Liver (tissue), 8 donors: ENCODE measurements at regions not wholly inside any gene's neighbourhood (a gene's known extent, or its start where the extent isn't known, plus 50 kb on each side); places are given as distances from the start of the nearest gene placed in this dataset.

Source experiments
- DNase-seq: peaks from one replicate; pipeline ENCODE4 v3.0.0-alpha.2; 2017; ENCODE audit warnings: low spot score
- H3K27ac ChIP-seq, 2 donors: one replicate each; pipeline ENCODE4 v1.7.0; 2013; ENCODE audit warnings: inconsistent platforms in 2 of 2, low read length in 2 of 2, control low read depth in 1 of 2, low read depth in 1 of 2, mild to moderate bottlenecking in 1 of 2
- H3K27me3 ChIP-seq, 4 donors: one replicate each; pipeline versions ENCODE4 v1.6.1 to v1.7.0; 2013; ENCODE audit warnings: low read length in 3 of 4, inconsistent platforms in 1 of 4, mild to moderate bottlenecking in 1 of 4, moderate library complexity in 1 of 4; ENCODE audit not compliant: control insufficient read depth in 4 of 4, insufficient read depth in 4 of 4
- H3K36me3 ChIP-seq, 4 donors: one replicate each; pipeline versions ENCODE4 v1.6.1 to v1.7.0; 2013; ENCODE audit warnings: low read length in 3 of 4, mild to moderate bottlenecking in 3 of 4, low read depth in 1 of 4, moderate library complexity in 1 of 4; ENCODE audit not compliant: control insufficient read depth in 4 of 4, insufficient read depth in 3 of 4
- H3K4me1 ChIP-seq, 4 donors: one replicate each; pipeline versions ENCODE4 v1.6.1 to v1.7.0; 2013; ENCODE audit warnings: low read length in 3 of 4, mild to moderate bottlenecking in 3 of 4, moderate library complexity in 1 of 4; ENCODE audit not compliant: control insufficient read depth in 4 of 4, insufficient read depth in 4 of 4
- H3K4me3 ChIP-seq, 3 donors: one replicate each; pipeline versions ENCODE4 v1.6.1 to v1.7.0; 2013; ENCODE audit warnings: low read length in 3 of 3, control low read depth in 1 of 3, low read depth in 1 of 3, mild to moderate bottlenecking in 1 of 3
- H3K9ac ChIP-seq, 2 donors: one replicate each; pipeline ENCODE4 v1.7.0; 2013; ENCODE audit warnings: low read length in 2 of 2, mild to moderate bottlenecking in 2 of 2, moderate library complexity in 2 of 2, control low read depth in 1 of 2, low read depth in 1 of 2
- H3K9me3 ChIP-seq, 4 donors: one replicate each; pipeline versions ENCODE4 v1.6.1 to v1.7.0; 2013; ENCODE audit warnings: low read length in 3 of 4; ENCODE audit not compliant: control insufficient read depth in 4 of 4
- EGR1 ChIP-seq, 2 donors: IDR thresholded peaks; 2 replicates each; pipeline ENCODE4 v1.6.1; 2016 to 2018; ENCODE audit warnings: antibody characterized with exemption in 2 of 2, low read depth in 2 of 2
- FOXA1 ChIP-seq: IDR thresholded peaks from 2 replicates; pipeline ENCODE4 v1.6.1; 2016; ENCODE audit warnings: antibody characterized with exemption
- FOXA2 ChIP-seq: IDR thresholded peaks from 2 replicates; pipeline ENCODE4 v1.6.1; 2016; ENCODE audit warnings: antibody characterized with exemption
- GABPA ChIP-seq, 2 donors: IDR thresholded peaks in 1 of 2; conservative IDR thresholded peaks in 1 of 2; 2 replicates each; pipeline ENCODE4 v1.6.1; 2016; ENCODE audit warnings: antibody characterized with exemption in 2 of 2, mild to moderate bottlenecking in 1 of 2, moderate library complexity in 1 of 2
- HNF4A ChIP-seq, 2 donors: conservative IDR thresholded peaks; 2 replicates each; pipeline ENCODE4 v1.6.1; 2016; ENCODE audit warnings: antibody characterized with exemption in 2 of 2, mild to moderate bottlenecking in 2 of 2
- HNF4G ChIP-seq: IDR thresholded peaks from 2 replicates; pipeline ENCODE4 v1.6.1; 2016; ENCODE audit warnings: antibody characterized with exemption
- JUND ChIP-seq, 2 donors: IDR thresholded peaks; 2 replicates each; pipeline ENCODE4 v1.6.1; 2016; ENCODE audit warnings: antibody characterized with exemption in 2 of 2
- NR2F2 ChIP-seq: IDR thresholded peaks from 2 replicates; pipeline ENCODE4 v1.6.1; 2016; ENCODE audit warnings: antibody characterized with exemption
- RAD21 ChIP-seq, 2 donors: IDR thresholded peaks; 2 replicates each; pipeline ENCODE4 v1.6.1; 2016; ENCODE audit warnings: antibody characterized with exemption in 2 of 2, mild to moderate bottlenecking in 2 of 2
- RXRA ChIP-seq, 2 donors: IDR thresholded peaks; 2 replicates each; pipeline ENCODE4 v1.6.1; 2017 to 2018; ENCODE audit warnings: antibody characterized with exemption in 2 of 2, mild to moderate bottlenecking in 1 of 2
- SP1 ChIP-seq: IDR thresholded peaks from 2 replicates; pipeline ENCODE4 v1.6.1; 2018; ENCODE audit warnings: antibody characterized with exemption, mild to moderate bottlenecking
- TAF1 ChIP-seq: conservative IDR thresholded peaks from 2 replicates; pipeline ENCODE4 v1.6.1; 2016; ENCODE audit warnings: antibody characterized with exemption, mild to moderate bottlenecking
- YY1 ChIP-seq: IDR thresholded peaks from 2 replicates; pipeline ENCODE4 v1.6.1; 2016; ENCODE audit warnings: antibody characterized with exemption, mild to moderate bottlenecking
- WGBS: extraction: QIAGEN DNeasy Blood & Tissue Kit; methylation state at CpG from one replicate; pipeline ENCODE4 v1.1.7; 2013; 5-methylcytosine and 5-hydroxymethylcytosine counted together
- TF ChIP-seq, protein P1 (sequence below): IDR thresholded peaks from 2 replicates; pipeline ENCODE4 v1.6.1; 2016; ENCODE audit warnings: antibody characterized with exemption
- TF ChIP-seq, protein P2 (sequence below): IDR thresholded peaks from 2 replicates; pipeline ENCODE4 v1.6.1; 2016; ENCODE audit warnings: antibody characterized with exemption, mild to moderate bottlenecking
- TF ChIP-seq, protein P3 (sequence below): IDR thresholded peaks from 2 replicates; pipeline ENCODE4 v1.6.1; 2016; ENCODE audit warnings: antibody characterized with exemption
- TF ChIP-seq, protein P4 (sequence below): IDR thresholded peaks from 2 replicates; pipeline ENCODE4 v1.6.1; 2016; ENCODE audit warnings: antibody characterized with exemption
- TF ChIP-seq, protein P5 (sequence below): fragments of 150-350 bp; IDR thresholded peaks from 2 replicates; pipeline ENCODE4 v1.5.1; 2017; ENCODE audit warnings: improper control_type of control experiment, low read depth, low read length; ENCODE audit not compliant: missing input control
- donor health status: healthy.
- donor health status: healthy.
- donor health status: healthy.
- donor health status: healthy.
- donor health status: healthy.

DNA sequence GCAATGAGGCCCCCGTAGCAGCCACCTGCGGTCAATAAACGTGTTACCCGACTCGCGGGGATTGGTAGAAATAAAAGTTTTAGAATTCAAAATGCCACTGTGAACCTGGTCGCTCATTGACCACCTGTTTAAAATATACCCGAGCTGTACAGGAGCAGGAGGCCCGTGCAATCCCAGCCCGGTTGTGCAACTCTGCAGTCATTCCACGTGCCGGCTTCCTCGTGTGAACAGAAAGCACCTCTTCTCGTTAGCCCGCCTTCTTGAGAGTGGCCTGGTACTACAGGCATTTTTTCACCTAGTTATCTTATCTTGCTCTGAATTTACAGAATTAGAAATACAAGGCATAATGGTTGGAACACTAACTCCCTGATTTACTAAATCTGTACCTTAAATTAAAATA is 660.7 kb downstream of the GALR1 start:
- no peak overlapping the region for H3K4me3 ChIP-seq
- WGBS = 85% methylated on average over 15 of the region's 15 CpGs
- H3K36me3 ChIP-seq = no peaks in the 10 kb centered on the region
- DNase-seq = no peak
- no peaks in the 10 kb centered on the region for H3K9me3 ChIP-seq
- no peak overlapping the region for H3K9ac ChIP-seq
- H3K27me3 ChIP-seq = peaks cover 0 to 4% (median 0%) of the 10 kb centered on the region in 4 donors
- no peak overlapping the region for H3K27ac ChIP-seq
- TF ChIP-seq SP1 = no peak
- TF ChIP-seq FOXA1 = no peak
- no peak for TF ChIP-seq RXRA (IDR thresholded peaks at IDR 0.05)
- TF ChIP-seq YY1 = no peak
- TF ChIP-seq HNF4A (conservative IDR thresholded peaks at IDR 0.05) = no peak
- TF ChIP-seq, protein P1, sequence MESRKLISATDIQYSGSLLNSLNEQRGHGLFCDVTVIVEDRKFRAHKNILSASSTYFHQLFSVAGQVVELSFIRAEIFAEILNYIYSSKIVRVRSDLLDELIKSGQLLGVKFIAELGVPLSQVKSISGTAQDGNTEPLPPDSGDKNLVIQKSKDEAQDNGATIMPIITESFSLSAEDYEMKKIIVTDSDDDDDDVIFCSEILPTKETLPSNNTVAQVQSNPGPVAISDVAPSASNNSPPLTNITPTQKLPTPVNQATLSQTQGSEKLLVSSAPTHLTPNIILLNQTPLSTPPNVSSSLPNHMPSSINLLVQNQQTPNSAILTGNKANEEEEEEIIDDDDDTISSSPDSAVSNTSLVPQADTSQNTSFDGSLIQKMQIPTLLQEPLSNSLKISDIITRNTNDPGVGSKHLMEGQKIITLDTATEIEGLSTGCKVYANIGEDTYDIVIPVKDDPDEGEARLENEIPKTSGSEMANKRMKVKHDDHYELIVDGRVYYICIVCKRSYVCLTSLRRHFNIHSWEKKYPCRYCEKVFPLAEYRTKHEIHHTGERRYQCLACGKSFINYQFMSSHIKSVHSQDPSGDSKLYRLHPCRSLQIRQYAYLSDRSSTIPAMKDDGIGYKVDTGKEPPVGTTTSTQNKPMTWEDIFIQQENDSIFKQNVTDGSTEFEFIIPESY = no peak
- no peak for TF ChIP-seq RAD21 (IDR thresholded peaks at IDR 0.05)
- TF ChIP-seq HNF4G = no peak
- TF ChIP-seq TAF1 = no peak
- TF ChIP-seq, protein P2, sequence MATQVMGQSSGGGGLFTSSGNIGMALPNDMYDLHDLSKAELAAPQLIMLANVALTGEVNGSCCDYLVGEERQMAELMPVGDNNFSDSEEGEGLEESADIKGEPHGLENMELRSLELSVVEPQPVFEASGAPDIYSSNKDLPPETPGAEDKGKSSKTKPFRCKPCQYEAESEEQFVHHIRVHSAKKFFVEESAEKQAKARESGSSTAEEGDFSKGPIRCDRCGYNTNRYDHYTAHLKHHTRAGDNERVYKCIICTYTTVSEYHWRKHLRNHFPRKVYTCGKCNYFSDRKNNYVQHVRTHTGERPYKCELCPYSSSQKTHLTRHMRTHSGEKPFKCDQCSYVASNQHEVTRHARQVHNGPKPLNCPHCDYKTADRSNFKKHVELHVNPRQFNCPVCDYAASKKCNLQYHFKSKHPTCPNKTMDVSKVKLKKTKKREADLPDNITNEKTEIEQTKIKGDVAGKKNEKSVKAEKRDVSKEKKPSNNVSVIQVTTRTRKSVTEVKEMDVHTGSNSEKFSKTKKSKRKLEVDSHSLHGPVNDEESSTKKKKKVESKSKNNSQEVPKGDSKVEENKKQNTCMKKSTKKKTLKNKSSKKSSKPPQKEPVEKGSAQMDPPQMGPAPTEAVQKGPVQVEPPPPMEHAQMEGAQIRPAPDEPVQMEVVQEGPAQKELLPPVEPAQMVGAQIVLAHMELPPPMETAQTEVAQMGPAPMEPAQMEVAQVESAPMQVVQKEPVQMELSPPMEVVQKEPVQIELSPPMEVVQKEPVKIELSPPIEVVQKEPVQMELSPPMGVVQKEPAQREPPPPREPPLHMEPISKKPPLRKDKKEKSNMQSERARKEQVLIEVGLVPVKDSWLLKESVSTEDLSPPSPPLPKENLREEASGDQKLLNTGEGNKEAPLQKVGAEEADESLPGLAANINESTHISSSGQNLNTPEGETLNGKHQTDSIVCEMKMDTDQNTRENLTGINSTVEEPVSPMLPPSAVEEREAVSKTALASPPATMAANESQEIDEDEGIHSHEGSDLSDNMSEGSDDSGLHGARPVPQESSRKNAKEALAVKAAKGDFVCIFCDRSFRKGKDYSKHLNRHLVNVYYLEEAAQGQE = no peak
- no peak for TF ChIP-seq GABPA (IDR thresholded peaks at IDR 0.05 in 1 of 2, conservative IDR thresholded peaks at IDR 0.05 in 1 of 2)
- TF ChIP-seq FOXA2 = no peak
- TF ChIP-seq EGR1 (IDR thresholded peaks at IDR 0.05; ENCODE audit: low read depth in 2 of 2) = no peak
- TF ChIP-seq, protein P3, sequence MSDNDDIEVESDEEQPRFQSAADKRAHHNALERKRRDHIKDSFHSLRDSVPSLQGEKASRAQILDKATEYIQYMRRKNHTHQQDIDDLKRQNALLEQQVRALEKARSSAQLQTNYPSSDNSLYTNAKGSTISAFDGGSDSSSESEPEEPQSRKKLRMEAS = no peak
- TF ChIP-seq, protein P4, sequence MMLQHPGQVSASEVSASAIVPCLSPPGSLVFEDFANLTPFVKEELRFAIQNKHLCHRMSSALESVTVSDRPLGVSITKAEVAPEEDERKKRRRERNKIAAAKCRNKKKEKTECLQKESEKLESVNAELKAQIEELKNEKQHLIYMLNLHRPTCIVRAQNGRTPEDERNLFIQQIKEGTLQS = no peak
- TF ChIP-seq JUND (IDR thresholded peaks at IDR 0.05) = no peak
- no peaks in the 10 kb centered on the region for H3K4me1 ChIP-seq

DNA sequence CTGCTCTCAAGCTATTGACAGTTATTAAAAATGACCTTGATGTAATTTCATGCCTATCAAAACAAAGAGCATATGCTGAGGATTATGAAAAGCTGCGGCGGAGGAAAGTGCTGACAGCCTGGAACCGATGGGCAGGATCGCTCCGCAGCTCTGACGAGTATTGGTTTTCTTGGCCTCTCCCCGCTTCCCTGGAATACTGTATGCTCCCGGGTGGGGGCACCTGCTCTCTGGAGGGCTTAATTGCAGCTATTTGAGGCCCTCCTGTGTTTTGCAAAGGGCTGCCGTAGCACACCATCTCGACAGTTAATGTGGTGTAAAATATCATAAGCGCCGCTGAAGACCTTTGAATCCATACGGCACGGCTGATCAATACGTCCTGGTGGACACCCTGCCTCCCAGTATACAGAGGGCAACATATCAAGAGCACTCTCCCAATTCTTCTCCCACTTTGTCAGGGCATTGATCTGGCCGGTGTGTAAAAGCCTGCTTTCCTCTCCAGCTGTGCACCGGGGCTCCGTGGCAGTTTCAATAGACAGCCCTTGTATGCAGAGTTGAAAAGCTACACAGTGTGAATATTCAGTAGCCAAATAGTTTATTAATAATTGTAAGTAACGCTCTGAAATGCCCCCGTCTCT is 662.4 kb downstream of the GALR1 start:
- Histone ChIP-seq H3K4me3 (no peak overlapping the region), H3K27ac (no peak overlapping the region), H3K9me3 (no peaks in the 10 kb centered on the region), H3K27me3 (peaks cover 0 to 4% (median 0%) of the 10 kb centered on the region in 4 donors), H3K4me1 (no peaks in the 10 kb centered on the region), H3K36me3 (no peaks in the 10 kb centered on the region), H3K9ac (no peak overlapping the region)
- DNase-seq = no peak
- TF ChIP-seq JUND (IDR thresholded peaks at IDR 0.05) (no peak), RAD21 (IDR thresholded peaks at IDR 0.05) (no peak), HNF4A (conservative IDR thresholded peaks at IDR 0.05) (no peak), SP1 (no peak), HNF4G (no peak), RXRA (IDR thresholded peaks at IDR 0.05) (no peak), GABPA (IDR thresholded peaks at IDR 0.05 in 1 of 2, conservative IDR thresholded peaks at IDR 0.05 in 1 of 2) (no peak), NR2F2 (no peak)
- TF ChIP-seq, protein P4 = no peak
- TF ChIP-seq, protein P1 = no peak
- TF ChIP-seq, protein P5, sequence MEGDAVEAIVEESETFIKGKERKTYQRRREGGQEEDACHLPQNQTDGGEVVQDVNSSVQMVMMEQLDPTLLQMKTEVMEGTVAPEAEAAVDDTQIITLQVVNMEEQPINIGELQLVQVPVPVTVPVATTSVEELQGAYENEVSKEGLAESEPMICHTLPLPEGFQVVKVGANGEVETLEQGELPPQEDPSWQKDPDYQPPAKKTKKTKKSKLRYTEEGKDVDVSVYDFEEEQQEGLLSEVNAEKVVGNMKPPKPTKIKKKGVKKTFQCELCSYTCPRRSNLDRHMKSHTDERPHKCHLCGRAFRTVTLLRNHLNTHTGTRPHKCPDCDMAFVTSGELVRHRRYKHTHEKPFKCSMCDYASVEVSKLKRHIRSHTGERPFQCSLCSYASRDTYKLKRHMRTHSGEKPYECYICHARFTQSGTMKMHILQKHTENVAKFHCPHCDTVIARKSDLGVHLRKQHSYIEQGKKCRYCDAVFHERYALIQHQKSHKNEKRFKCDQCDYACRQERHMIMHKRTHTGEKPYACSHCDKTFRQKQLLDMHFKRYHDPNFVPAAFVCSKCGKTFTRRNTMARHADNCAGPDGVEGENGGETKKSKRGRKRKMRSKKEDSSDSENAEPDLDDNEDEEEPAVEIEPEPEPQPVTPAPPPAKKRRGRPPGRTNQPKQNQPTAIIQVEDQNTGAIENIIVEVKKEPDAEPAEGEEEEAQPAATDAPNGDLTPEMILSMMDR = no peak
- WGBS = 59% methylated on average over 20 of the region's 20 CpGs
